GM23248 (cell line): ENCODE measurements at regions not wholly inside any gene's neighbourhood (a gene's known extent, or its start where the extent isn't known, plus 50 kb on each side); places are given as distances from the start of the nearest gene placed in this dataset.

Source experiments
- DNase-seq: peaks from one replicate; pipeline ENCODE4 v3.0.0-alpha.2; 2015
- H2AFZ ChIP-seq: fragments of 200-600 bp; sonication (generic); 2 replicates; pipeline ENCODE4 v1.6.1; 2016; ENCODE audit warnings: antibody characterized with exemption
- H3F3A ChIP-seq: fragments of 200-600 bp; sonication (generic); 2 replicates; pipeline ENCODE4 v1.6.1; 2016; ENCODE audit warnings: mild to moderate bottlenecking, antibody characterized with exemption, mixed run types; ENCODE audit not compliant: insufficient read depth
- H3K27ac ChIP-seq: fragments of 200-600 bp; sonication (generic); 2 replicates; pipeline ENCODE4 v1.5.1; 2016; ENCODE audit warnings: mild to moderate bottlenecking
- H3K27me3 ChIP-seq: fragments of 200-600 bp; sonication (generic); replicated peaks from 2 replicates; pipeline ENCODE4 v1.6.1; 2016; ENCODE audit warnings: mild to moderate bottlenecking; ENCODE audit not compliant: insufficient read depth
- H3K36me3 ChIP-seq: fragments of 200-600 bp; sonication (generic); 2 replicates; pipeline ENCODE4 v1.6.1; 2016; ENCODE audit warnings: low read depth, mild to moderate bottlenecking
- H3K4me1 ChIP-seq: fragments of 200-600 bp; sonication (generic); 2 replicates; pipeline ENCODE4 v1.6.1; 2016; ENCODE audit warnings: mild to moderate bottlenecking; ENCODE audit not compliant: insufficient read depth
- H3K4me2 ChIP-seq: fragments of 200-600 bp; sonication (generic); one replicate; pipeline ENCODE4 v1.6.1; 2016; ENCODE audit warnings: mild to moderate bottlenecking; ENCODE audit not compliant: unreplicated experiment
- H3K4me3 ChIP-seq: fragments of 200-600 bp; sonication (generic); 2 replicates; pipeline ENCODE4 v1.5.1; 2016; ENCODE audit warnings: mild to moderate bottlenecking
- H3K79me2 ChIP-seq: fragments of 200-600 bp; sonication (generic); 2 replicates; pipeline ENCODE4 v1.6.1; 2016; ENCODE audit warnings: mild to moderate bottlenecking; ENCODE audit not compliant: insufficient read depth
- H3K9ac ChIP-seq: fragments of 200-600 bp; sonication (generic); 2 replicates; pipeline ENCODE4 v1.6.1; 2016; ENCODE audit warnings: mild to moderate bottlenecking
- H3K9me2 ChIP-seq: fragments of 200-600 bp; sonication (generic); 2 replicates; pipeline ENCODE4 v1.6.1; 2016; ENCODE audit warnings: mixed run types, mild to moderate bottlenecking, moderate library complexity; ENCODE audit not compliant: insufficient read depth
- H3K9me3 ChIP-seq: fragments of 200-600 bp; sonication (generic); one replicate; pipeline ENCODE4 v1.6.1; 2017; ENCODE audit warnings: low read depth
- H4K20me1 ChIP-seq: fragments of 200-600 bp; sonication (generic); 2 replicates; pipeline ENCODE4 v1.6.0; 2016; ENCODE audit not compliant: insufficient read depth
- EZH2 ChIP-seq: fragments of 200-600 bp; sonication (generic); IDR thresholded peaks from 2 replicates; pipeline ENCODE4 v1.6.1; 2018; ENCODE audit warnings: antibody characterized with exemption, mild to moderate bottlenecking; ENCODE audit not compliant: insufficient read depth, poor library complexity, severe bottlenecking
- EZH2phosphoT487 ChIP-seq: fragments of 200-600 bp; sonication (generic); IDR thresholded peaks from 2 replicates; pipeline ENCODE4 v1.6.1; 2018; ENCODE audit warnings: antibody characterized with exemption, moderate library complexity, mild to moderate bottlenecking, low read depth; ENCODE audit not compliant: insufficient read depth
- WGBS, 2 experiments: methylation state at CpG; one replicate each; pipeline ENCODE4 v1.1.6; 2015 to 2017; ENCODE audit warnings: low lambda C conversion rate in 2 of 2, low coverage in 1 of 2; ENCODE audit errors: missing lambda C conversion rate in 2 of 2; 5-methylcytosine and 5-hydroxymethylcytosine counted together
- in situ Hi-C: fragments of 300-500 bp; cut with MboI; formaldehyde crosslinking; loops from 2 replicates; pipeline ENCODE4 v1.15.0; 2020

DNA sequence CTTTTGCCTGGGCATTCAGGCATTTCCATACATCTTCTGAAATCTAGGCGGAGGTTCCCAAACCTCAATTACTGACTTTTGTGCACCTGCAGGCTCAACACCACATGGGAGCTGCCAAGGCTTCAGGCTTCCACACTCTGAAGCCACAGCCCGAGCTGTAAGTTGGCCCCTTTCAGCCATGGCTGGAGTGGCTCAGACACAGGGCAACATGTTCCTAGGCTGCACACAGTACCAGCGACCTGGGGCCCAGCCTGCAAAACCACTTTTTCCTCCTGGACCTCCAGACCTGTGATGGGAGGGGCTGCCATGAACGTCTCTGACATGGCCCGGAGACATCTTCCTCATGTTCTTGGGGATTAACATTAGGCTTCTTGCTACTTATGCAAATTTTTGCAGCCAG, 1558.2 kb upstream of the PCDH20 start:
- Histone ChIP-seq H3F3A (no peaks in the 10 kb centered on the region), H3K4me2 (no peak overlapping the region), H3K27me3 (no peaks in the 10 kb centered on the region), H3K9ac (no peak overlapping the region), H3K79me2 (no peaks in the 10 kb centered on the region), H3K9me2 (no peaks in the 10 kb centered on the region), H3K4me3 (no peak overlapping the region), H3K9me3 (no peaks in the 10 kb centered on the region), H3K4me1 (no peaks in the 10 kb centered on the region), H3K36me3 (no peaks in the 10 kb centered on the region), H2AFZ (no peak overlapping the region), H4K20me1 (no peaks in the 10 kb centered on the region), H3K27ac (no peak overlapping the region)
- no peak for DNase-seq
- in situ Hi-C loops: no loop called here
- WGBS, 2 experiments: 14 to 24% methylated on average over 5 of the region's 5 CpGs
- no peak for TF ChIP-seq EZH2phosphoT487
- no peak for TF ChIP-seq EZH2

DNA sequence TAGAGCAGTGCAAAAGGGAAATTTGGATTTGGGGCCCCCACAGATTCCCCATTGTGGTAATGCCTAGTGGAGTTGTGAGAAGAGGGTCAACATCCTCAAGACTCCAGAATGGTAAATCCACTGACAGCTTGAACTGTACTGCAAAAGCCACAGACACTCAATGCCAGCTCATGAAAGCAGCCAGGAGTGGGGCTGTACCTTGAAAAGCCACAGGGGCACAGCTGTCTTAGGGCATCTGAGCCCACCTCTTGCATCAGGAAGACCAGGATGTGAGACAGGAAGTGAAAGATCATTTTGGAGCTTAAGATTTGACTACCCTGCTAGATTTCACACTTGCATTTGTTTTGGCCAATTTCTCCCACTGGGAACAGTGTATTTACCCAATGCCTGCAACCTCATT, 1548.9 kb upstream of the PCDH20 start:
- no peak overlapping the region for H3K4me3 ChIP-seq
- TF ChIP-seq EZH2phosphoT487: no peak
- TF ChIP-seq EZH2: no peak
- no peak for DNase-seq
- in situ Hi-C loops: no loop called here
- H3K27me3 ChIP-seq: no peaks in the 10 kb centered on the region
- no peaks in the 10 kb centered on the region for H3K9me3 ChIP-seq
- H4K20me1 ChIP-seq: no peaks in the 10 kb centered on the region
- H2AFZ ChIP-seq: no peak overlapping the region
- no peak overlapping the region for H3K27ac ChIP-seq
- H3K4me1 ChIP-seq: no peaks in the 10 kb centered on the region
- no peaks in the 10 kb centered on the region for H3K79me2 ChIP-seq
- no peak overlapping the region for H3K9ac ChIP-seq
- H3K4me2 ChIP-seq: no peak overlapping the region
- no peaks in the 10 kb centered on the region for H3K9me2 ChIP-seq
- no peaks in the 10 kb centered on the region for H3K36me3 ChIP-seq
- no peaks in the 10 kb centered on the region for H3F3A ChIP-seq

DNA sequence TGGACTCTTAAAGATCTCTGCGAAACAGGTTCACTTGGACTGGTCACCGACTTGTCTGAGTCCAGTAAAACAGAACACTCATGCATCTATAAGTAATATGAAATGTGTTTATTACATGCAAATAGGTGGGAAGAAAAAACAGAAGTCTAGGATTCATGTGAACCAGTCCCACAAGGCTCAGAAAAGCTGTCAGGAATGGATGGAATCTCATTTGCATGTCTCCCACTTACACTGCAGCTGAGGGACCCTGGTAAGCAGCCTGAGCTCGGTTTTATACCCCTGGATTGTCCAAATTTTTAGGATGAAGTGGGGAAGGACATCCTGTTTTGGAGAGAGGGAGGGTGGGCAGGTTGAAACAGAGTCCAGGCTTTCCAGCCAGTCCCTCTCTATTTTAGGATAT, 1545.1 kb upstream of the PCDH20 start:
- in situ Hi-C loops: no loop called here
- no peak for DNase-seq
- H3K4me3 ChIP-seq: no peak overlapping the region
- no peak overlapping the region for H3K27ac ChIP-seq
- no peaks in the 10 kb centered on the region for H3K9me3 ChIP-seq
- no peaks in the 10 kb centered on the region for H3K79me2 ChIP-seq
- TF ChIP-seq EZH2 (no peak), EZH2phosphoT487 (no peak)
- no peak overlapping the region for H3K4me2 ChIP-seq
- H3K36me3 ChIP-seq: no peaks in the 10 kb centered on the region
- H4K20me1 ChIP-seq: no peaks in the 10 kb centered on the region
- H3K4me1 ChIP-seq: no peaks in the 10 kb centered on the region
- H3F3A ChIP-seq: no peaks in the 10 kb centered on the region
- no peak overlapping the region for H2AFZ ChIP-seq
- H3K9ac ChIP-seq: no peak overlapping the region
- H3K9me2 ChIP-seq: no peaks in the 10 kb centered on the region
- WGBS, 2 experiments: 42 to 46% methylated on average over 3 of the region's 3 CpGs
- H3K27me3 ChIP-seq: no peaks in the 10 kb centered on the region

DNA sequence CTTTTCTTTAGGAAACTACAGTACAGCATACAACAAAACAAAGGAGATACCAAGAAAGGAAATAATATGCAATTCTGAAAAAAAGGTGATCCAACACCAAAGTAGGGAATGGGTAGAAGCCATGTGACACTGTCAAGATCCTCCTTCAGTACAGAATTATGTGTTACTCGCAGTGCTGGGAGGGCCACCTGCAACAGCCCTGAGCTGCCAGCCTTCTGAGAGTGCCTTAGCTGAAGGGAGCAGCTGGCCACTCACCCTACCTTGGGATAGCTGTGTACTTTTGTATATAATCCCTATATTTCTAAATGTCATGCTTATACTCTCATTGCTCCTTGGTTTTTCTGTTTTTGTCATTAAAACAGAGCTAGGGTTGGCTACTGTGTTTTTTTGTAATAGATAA, 1518.2 kb upstream of the PCDH20 start:
- no peak overlapping the region for H3K27ac ChIP-seq
- H3K9me3 ChIP-seq: no peaks in the 10 kb centered on the region
- in situ Hi-C loops: no loop called here
- no peak for TF ChIP-seq EZH2phosphoT487
- TF ChIP-seq EZH2: no peak
- no peaks in the 10 kb centered on the region for H4K20me1 ChIP-seq
- no peak overlapping the region for H2AFZ ChIP-seq
- H3K9me2 ChIP-seq: no peaks in the 10 kb centered on the region
- H3K27me3 ChIP-seq: no peaks in the 10 kb centered on the region
- 50 to 67% methylated on average over 1 of the region's 1 CpG for WGBS, 2 experiments
- no peaks in the 10 kb centered on the region for H3K79me2 ChIP-seq
- peaks cover 3% of the 10 kb centered on the region; the same call in 1 of the 2 replicates for H3K4me1 ChIP-seq
- no peak overlapping the region for H3K4me3 ChIP-seq
- no peak overlapping the region for H3K9ac ChIP-seq
- H3K4me2 ChIP-seq: no peak overlapping the region
- DNase-seq: no peak
- H3K36me3 ChIP-seq: no peaks in the 10 kb centered on the region
- no peaks in the 10 kb centered on the region for H3F3A ChIP-seq

DNA sequence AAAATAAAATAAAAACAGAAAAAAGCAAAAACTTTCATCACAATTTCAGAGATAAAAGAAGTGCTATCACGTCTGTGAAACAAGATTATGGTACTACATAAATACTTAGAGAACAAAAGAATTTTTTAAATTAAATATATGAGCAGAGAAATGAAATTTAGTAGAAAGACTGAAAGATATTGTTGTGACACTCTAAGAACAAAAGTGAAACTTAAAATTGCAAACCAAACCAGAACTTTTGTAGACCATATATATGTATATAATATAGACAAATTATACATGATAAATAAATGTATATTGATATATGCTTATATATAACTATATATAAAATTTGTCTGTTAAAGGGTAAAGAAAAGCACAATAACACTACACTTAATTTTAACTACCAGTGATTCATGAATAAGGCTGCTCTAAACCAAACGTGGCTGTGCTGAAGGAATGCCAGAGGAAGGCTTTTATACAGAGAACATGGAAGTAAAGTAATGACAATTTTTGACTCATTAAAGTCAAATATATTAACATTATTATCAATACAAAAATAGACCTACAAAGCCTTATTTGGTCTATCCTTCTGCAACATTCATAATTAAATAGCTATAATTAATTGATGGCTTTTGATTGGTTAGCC, 1516.7 kb upstream of the PCDH20 start:
- Histone ChIP-seq H3K4me3 (peak overlapping the region; percentile 47; the same call in 1 of the 2 replicates), H3K4me1 (peaks cover 3% of the 10 kb centered on the region; the same call in 1 of the 2 replicates), H3F3A (no peaks in the 10 kb centered on the region), H4K20me1 (no peaks in the 10 kb centered on the region), H3K27me3 (no peaks in the 10 kb centered on the region), H3K9me2 (no peaks in the 10 kb centered on the region), H3K9ac (peak overlapping the region; percentile 51), H3K4me2 (peak overlapping the region; percentile 62), H3K79me2 (no peaks in the 10 kb centered on the region), H3K27ac (peak overlapping the region; percentile 67), H3K36me3 (no peaks in the 10 kb centered on the region), H2AFZ (no peak overlapping the region; the same call in 1 of the 2 replicates), H3K9me3 (no peaks in the 10 kb centered on the region)
- peak; percentile 47 for DNase-seq
- in situ Hi-C loops: no loop called here
- TF ChIP-seq EZH2: no peak
- TF ChIP-seq EZH2phosphoT487: no peak
- 1 to 2% methylated on average over 2 of the region's 2 CpGs for WGBS, 2 experiments
